Gastrocnemius medialis (tissue), 4 donors: ENCODE measurements at regions not wholly inside any gene's neighbourhood (a gene's known extent, or its start where the extent isn't known, plus 50 kb on each side); places are given as distances from the start of the nearest gene placed in this dataset.

Source experiments
- POLR2A ChIP-seq, 2 donors: fragments of 450-650 bp; IDR thresholded peaks; one replicate each; pipeline ENCODE4 v1.6.1; 2017; ENCODE audit warnings: antibody characterized with exemption in 2 of 2, mild to moderate bottlenecking in 2 of 2, moderate library complexity in 2 of 2
- TF ChIP-seq, protein P1 (sequence below), 5 experiments: fragments of 450-650 bp in 3 of 5; fragments of 200-600 bp in 2 of 5; sonication (generic) in 2 of 5; IDR thresholded peaks in 4 of 5; conservative IDR thresholded peaks in 1 of 5; 1 replicate in 4 of 5; 2 replicates in 1 of 5; pipeline ENCODE4 v1.5.1; 2016 to 2019; ENCODE audit warnings: antibody characterized with exemption in 5 of 5, mild to moderate bottlenecking in 3 of 5, moderate library complexity in 3 of 5

DNA sequence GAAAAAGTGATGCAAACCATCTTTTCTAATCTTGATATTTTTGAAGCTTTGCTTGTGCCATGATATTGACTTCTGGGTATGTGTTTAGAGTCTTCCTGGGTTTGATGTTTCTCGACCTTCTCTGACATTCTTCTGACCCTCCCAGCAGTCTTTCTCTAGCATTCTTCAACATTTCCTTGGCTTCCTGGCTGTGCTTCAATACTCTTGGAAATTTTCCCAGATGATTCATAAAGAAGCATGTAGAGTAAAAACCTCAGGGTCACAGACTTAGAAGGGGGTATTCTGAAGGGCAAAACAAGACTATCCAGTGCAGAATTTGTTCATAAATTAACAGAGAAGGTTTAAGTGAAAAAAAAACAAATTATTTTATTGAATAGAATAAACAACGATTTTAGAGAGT lies 946.3 kb upstream of the PCDH9 start:
- TF ChIP-seq, protein P1, sequence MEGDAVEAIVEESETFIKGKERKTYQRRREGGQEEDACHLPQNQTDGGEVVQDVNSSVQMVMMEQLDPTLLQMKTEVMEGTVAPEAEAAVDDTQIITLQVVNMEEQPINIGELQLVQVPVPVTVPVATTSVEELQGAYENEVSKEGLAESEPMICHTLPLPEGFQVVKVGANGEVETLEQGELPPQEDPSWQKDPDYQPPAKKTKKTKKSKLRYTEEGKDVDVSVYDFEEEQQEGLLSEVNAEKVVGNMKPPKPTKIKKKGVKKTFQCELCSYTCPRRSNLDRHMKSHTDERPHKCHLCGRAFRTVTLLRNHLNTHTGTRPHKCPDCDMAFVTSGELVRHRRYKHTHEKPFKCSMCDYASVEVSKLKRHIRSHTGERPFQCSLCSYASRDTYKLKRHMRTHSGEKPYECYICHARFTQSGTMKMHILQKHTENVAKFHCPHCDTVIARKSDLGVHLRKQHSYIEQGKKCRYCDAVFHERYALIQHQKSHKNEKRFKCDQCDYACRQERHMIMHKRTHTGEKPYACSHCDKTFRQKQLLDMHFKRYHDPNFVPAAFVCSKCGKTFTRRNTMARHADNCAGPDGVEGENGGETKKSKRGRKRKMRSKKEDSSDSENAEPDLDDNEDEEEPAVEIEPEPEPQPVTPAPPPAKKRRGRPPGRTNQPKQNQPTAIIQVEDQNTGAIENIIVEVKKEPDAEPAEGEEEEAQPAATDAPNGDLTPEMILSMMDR (IDR thresholded peaks at IDR 0.05 in 4 of 5, conservative IDR thresholded peaks at IDR 0.05 in 1 of 5), result no peak
- TF ChIP-seq POLR2A (IDR thresholded peaks at IDR 0.05), result no peak
